ENCODE measurements at regions not wholly inside any gene's neighbourhood (a gene's known extent, or its start where the extent isn't known, plus 50 kb on each side); places are given as distances from the start of the nearest gene placed in this dataset.

DNA sequence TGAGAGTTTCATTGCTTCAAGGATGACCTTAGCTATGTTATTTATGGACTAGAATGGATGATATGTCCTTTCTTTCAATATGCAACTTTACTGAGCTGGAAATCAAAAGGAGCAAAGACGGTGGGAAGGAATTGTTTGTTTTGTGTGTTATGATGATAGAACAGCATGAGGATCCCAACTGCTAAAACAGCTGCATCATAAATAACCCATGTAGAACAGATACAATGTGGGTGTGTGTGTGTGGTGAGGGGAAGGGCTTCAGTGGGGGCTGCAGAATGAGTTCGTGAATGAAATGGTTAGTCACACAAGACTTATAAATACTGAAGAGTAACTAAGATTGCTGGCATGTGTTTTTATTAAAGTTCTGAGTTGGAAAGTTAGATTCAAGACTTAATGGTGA lies 80.1 kb downstream of the DACT1 start:
- no peak for DNase-seq (ENCODE audit: extremely low read depth, low read depth)
- no peak for TF ChIP-seq CTCF (IDR thresholded peaks at IDR 0.05; ENCODE audit: low read depth, low read length)

DNA sequence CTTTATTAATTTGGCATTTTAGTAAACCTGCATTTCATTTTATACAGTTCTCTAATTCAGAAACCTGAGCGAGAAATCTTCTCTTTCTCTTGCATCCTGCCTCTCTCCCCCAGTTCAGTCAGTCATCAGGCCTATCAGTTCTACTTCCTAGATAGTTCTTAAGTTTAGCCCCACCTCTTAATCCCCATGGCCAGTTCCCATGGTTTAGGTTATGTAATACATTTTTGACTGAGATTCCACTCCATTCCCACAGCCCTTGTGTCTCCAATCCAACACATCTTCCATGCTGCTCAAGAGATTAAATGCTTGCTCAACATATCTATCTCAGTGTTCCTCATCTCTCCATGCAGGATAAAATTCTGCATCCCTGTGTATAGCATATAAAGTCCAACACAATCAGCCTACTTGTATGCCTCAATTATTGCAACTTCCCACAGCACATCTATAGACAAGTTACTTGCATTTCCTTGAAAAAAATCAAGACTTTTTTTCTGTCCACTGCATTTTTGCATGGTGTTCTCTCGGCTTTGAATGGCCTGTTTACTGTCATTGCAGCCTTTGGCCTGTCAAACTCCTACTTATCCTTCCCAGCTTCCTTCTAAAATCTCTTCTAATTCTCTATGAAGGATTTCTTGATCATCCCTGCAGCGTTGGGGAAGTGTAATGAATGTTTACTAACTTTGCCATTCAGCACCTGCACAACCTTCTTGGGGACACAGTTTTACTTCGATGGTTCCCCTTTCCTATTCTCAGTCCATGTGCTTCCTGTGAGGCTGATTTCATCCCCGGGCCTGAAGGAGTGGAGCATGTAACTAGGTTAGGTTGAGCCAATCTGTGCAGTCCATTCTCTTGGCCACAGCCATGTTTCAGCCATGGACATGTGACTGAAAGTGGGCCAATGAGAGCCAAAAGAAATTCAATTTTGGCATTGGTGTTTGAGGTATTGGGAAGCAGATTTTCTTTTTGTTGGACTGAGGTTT lies 80.8 kb downstream of the DACT1 start:
- no peak for TF ChIP-seq CTCF (IDR thresholded peaks at IDR 0.05; ENCODE audit: low read depth, low read length)
- DNase-seq (ENCODE audit: extremely low read depth, low read depth) = no peak

DNA sequence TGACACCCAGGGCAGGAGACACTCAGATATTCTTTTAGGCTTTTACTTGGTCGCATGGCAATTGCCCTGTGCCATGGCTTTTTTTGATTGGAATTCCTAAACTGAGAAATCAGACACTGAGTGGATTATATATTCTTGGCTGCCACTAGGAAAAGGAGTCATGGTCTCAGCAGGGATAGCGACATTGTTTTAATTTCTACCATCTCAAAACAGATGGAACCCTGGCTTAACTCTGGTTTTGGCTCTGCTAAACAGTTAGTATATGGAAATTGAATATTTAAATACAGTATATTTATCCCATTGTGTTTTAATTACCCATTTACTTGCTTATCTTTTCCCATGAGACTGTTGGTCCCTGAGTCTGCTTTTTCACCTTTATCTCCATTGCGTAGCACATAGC lies 84.0 kb downstream of the DACT1 start:
- DNase-seq (ENCODE audit: extremely low read depth, low read depth) = no peak

GRCh38 chr14:58722441-58722840 lies 84.7 kb downstream of the DACT1 start:
- no peak for DNase-seq (ENCODE audit: extremely low read depth, low read depth)
- no peak for TF ChIP-seq CTCF (IDR thresholded peaks at IDR 0.05; ENCODE audit: low read depth, low read length)

More for the DNA sequence above, 84.0 kb downstream of the DACT1 start:
- TF ChIP-seq CTCF (IDR thresholded peaks at IDR 0.05; ENCODE audit: low read depth, low read length) = no peak

GRCh38 chr14:58724206-58724605 lies 86.4 kb downstream of the DACT1 start:
- no peak for TF ChIP-seq CTCF (IDR thresholded peaks at IDR 0.05; ENCODE audit: low read depth, low read length)
- no peak for DNase-seq (ENCODE audit: extremely low read depth, low read depth)

GRCh38 chr14:58724702-58725101 lies 86.9 kb downstream of the DACT1 start:
- no peak for DNase-seq (ENCODE audit: extremely low read depth, low read depth)
- TF ChIP-seq CTCF (IDR thresholded peaks at IDR 0.05; ENCODE audit: low read depth, low read length) = no peak

- TF ChIP-seq CTCF (IDR thresholded peaks at IDR 0.05; ENCODE audit: low read depth, low read length) = no peak
- DNase-seq (ENCODE audit: extremely low read depth, low read depth) = no peak
Observed at GRCh38 chr14:58725226-58725625, 87.5 kb downstream of the DACT1 start.
